ENCODE measurements at regions not wholly inside any gene's neighbourhood (a gene's known extent, or its start where the extent isn't known, plus 50 kb on each side); places are given as distances from the start of the nearest gene placed in this dataset.

GRCh38 chr3:72481542-72481941 is 366.7 kb downstream of the SHQ1 start:
- H3K4me1 ChIP-seq, result peaks cover 42% of the 10 kb centered on the region
- H3K27me3 ChIP-seq (ENCODE audit: low read depth), result no peaks in the 10 kb centered on the region
- intact Hi-C loops (cut with micrococcal nuclease), result no loop called here
- no peak overlapping the region for H3K4me3 ChIP-seq
- TF ChIP-seq CTCF (IDR thresholded peaks at IDR 0.05; ENCODE audit: borderline replicate concordance), result no peak
- no peaks in the 10 kb centered on the region for H3K9me3 ChIP-seq (replicated peaks)
- no peaks in the 10 kb centered on the region for H3K36me3 ChIP-seq
- no peak for DNase-seq
- H3K27ac ChIP-seq (replicated peaks), result no peak overlapping the region

DNA sequence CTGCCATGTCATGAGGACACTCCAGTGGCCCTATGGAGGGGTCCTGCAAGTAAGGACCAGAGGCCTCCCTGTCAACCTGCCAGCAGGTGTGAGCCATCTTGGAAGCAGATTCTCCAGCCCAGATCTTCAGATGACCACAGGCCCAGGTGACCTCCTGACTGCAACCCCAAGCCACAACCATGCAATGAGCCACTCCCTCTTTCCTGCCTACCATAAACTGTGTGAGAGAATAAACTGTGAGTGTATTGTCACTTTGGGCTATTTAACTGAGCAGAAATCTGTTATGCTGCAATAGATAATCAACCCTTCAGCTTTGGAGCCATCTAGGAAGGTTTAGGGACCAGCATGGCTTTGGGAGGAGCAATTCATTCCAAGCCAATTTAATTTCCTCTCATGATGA is 367.9 kb downstream of the SHQ1 start:
- Histone ChIP-seq H3K4me3 (no peak overlapping the region), H3K27me3 (ENCODE audit: low read depth) (no peaks in the 10 kb centered on the region), H3K27ac (replicated peaks) (no peak overlapping the region), H3K4me1 (peaks cover 30% of the 10 kb centered on the region), H3K9me3 (replicated peaks) (no peaks in the 10 kb centered on the region), H3K36me3 (no peaks in the 10 kb centered on the region)
- TF ChIP-seq CTCF (IDR thresholded peaks at IDR 0.05; ENCODE audit: borderline replicate concordance), result no peak
- DNase-seq, result no peak
- intact Hi-C loops (cut with micrococcal nuclease), result no loop called here

DNA sequence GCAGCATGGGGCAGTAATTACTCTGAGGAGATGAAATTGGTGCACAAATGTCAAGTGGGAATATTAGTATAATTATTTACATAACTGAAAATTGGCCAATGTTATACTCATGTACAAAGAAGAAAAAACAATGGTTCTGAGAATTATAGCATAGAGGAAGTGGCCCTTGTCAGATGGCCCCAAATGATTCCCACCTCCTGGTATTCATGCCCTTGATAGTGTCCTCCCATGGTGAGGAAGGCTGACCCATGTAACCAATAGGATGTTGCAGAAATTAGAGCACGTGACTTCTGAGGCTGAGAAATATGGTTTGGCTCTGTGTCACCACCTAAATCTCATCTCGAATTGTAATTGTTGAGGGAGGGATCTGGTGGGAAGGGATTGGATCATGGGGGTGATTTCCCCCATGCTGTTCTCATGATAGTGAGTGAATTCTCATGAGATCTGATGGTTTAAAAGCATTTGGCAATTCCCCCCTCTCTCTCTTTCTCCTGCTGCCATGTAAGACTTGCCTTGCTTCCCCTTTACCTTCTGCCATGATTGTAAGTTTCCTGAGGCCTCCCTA is 368.5 kb downstream of the SHQ1 start:
- Histone ChIP-seq H3K36me3 (no peaks in the 10 kb centered on the region), H3K27ac (replicated peaks) (no peak overlapping the region), H3K4me3 (no peak overlapping the region), H3K4me1 (peaks cover 25% of the 10 kb centered on the region), H3K9me3 (replicated peaks) (no peaks in the 10 kb centered on the region), H3K27me3 (ENCODE audit: low read depth) (no peaks in the 10 kb centered on the region)
- DNase-seq, result no peak
- intact Hi-C loops (cut with micrococcal nuclease), result no loop called here
- no peak for TF ChIP-seq CTCF (IDR thresholded peaks at IDR 0.05; ENCODE audit: borderline replicate concordance)

GRCh38 chr3:72476139-72476483 is 372.1 kb downstream of the SHQ1 start:
- intact Hi-C loops (cut with micrococcal nuclease), result no loop called here
- TF ChIP-seq CTCF (IDR thresholded peaks at IDR 0.05; ENCODE audit: borderline replicate concordance), result no peak
- Histone ChIP-seq H3K27ac (replicated peaks) (no peak overlapping the region), H3K9me3 (replicated peaks) (no peaks in the 10 kb centered on the region), H3K36me3 (no peaks in the 10 kb centered on the region), H3K4me3 (no peak overlapping the region), H3K27me3 (ENCODE audit: low read depth) (no peaks in the 10 kb centered on the region), H3K4me1 (no peaks in the 10 kb centered on the region)
- DNase-seq, result no peak

DNA sequence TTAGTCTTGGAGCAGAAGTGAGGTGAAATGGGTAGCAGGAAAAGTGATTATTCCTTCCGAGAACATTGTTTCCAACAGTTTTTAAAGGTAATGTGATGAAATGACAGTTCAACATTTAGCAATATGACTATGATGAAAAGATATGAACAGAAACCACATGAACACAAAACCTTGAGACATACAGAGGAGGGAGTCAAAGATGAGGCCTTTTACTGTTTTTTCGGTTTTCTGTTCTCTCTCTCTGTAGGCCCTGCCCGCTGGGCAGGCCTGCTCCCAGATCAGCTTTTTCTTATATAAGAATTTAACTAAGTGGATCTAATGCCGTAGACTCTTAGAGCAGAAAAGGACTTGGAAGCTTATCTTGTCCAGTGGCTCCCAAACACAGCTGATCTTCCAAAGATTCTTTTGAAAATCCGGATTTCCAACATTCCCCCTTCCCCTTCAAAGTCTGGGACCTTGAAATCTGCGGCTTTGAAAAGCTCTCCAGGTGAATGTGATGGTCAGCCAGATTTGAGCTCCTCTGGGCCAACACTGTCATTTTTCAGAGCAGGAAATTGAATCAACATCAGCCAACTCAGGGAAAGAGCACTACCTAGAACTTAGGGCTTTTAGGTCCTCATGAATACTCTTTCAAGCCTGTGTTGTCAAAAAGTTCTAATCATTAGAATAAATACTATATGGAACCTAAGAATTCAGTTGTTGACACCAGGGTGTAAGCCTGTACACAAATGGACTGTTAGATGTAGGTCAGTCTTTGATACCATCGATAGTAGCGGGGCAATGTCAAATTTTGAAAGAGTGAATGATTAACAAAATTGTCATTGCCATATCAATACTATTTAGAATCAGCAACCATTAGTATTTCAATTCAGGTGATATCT is 372.7 kb downstream of the SHQ1 start:
- DNase-seq, result no peak
- intact Hi-C loops (cut with micrococcal nuclease), result no loop called here
- TF ChIP-seq CTCF (IDR thresholded peaks at IDR 0.05; ENCODE audit: borderline replicate concordance), result no peak
- Histone ChIP-seq H3K27me3 (ENCODE audit: low read depth) (no peaks in the 10 kb centered on the region), H3K9me3 (replicated peaks) (no peaks in the 10 kb centered on the region), H3K4me1 (no peaks in the 10 kb centered on the region), H3K36me3 (no peaks in the 10 kb centered on the region), H3K27ac (replicated peaks) (no peak overlapping the region), H3K4me3 (no peak overlapping the region)
